Osteoblast (primary cell): ENCODE measurements at regions not wholly inside any gene's neighbourhood (a gene's known extent, or its start where the extent isn't known, plus 50 kb on each side); places are given as distances from the start of the nearest gene placed in this dataset.
A peak's percentile ranks its signal among the peaks of the same experiment; 100 is the strongest.

ENCODE experiments used
- DNase-seq: peaks from one replicate; pipeline ENCODE4 v3.0.0; 2011; ENCODE audit warnings: low spot score, mixed read lengths; ENCODE audit not compliant: insufficient read length; ENCODE audit errors: missing footprints
- H2AFZ ChIP-seq: 2 replicates; pipeline ENCODE4 v1.6.0; 2011; ENCODE audit warnings: mild to moderate bottlenecking, low read length
- H3K27ac ChIP-seq: 2 replicates; pipeline ENCODE4 v1.5.1; 2011; ENCODE audit warnings: mild to moderate bottlenecking, low read depth, low read length, moderate library complexity
- H3K27me3 ChIP-seq: 2 replicates; pipeline ENCODE4 v1.6.0; 2012; ENCODE audit warnings: mild to moderate bottlenecking, control low read depth, inconsistent platforms, low read length, moderate library complexity; ENCODE audit not compliant: insufficient read depth
- H3K36me3 ChIP-seq: 2 replicates; pipeline ENCODE4 v1.5.1; 2011; ENCODE audit warnings: mild to moderate bottlenecking, low read length, control low read depth, moderate library complexity; ENCODE audit not compliant: insufficient read depth
- H3K4me1 ChIP-seq: 2 replicates; pipeline ENCODE4 v1.5.1; 2011; ENCODE audit warnings: mild to moderate bottlenecking, low read length, control low read depth, moderate library complexity; ENCODE audit not compliant: insufficient read depth
- H3K4me2 ChIP-seq: 2 replicates; pipeline ENCODE4 v1.6.0; 2011; ENCODE audit warnings: mild to moderate bottlenecking, low read length; ENCODE audit not compliant: insufficient read depth
- H3K4me3 ChIP-seq: fragments of 200-600 bp; sonication (generic); 3 replicates; pipeline ENCODE4 v1.5.1; 2012; ENCODE audit warnings: mild to moderate bottlenecking, low read length, inconsistent platforms; ENCODE audit not compliant: insufficient read depth
- H3K79me2 ChIP-seq: 2 replicates; pipeline ENCODE4 v1.6.0; 2012; ENCODE audit warnings: mild to moderate bottlenecking, low read length, control low read depth, inconsistent platforms; ENCODE audit not compliant: insufficient read depth
- H3K9me3 ChIP-seq: 2 replicates; pipeline ENCODE4 v1.5.1; 2011; ENCODE audit warnings: low read depth, low read length, control low read depth
- H4K20me1 ChIP-seq: 2 replicates; pipeline ENCODE4 v1.6.0; 2012; ENCODE audit warnings: mild to moderate bottlenecking, low read length, control low read depth; ENCODE audit not compliant: insufficient read depth
- TF ChIP-seq, protein P1 (sequence below): IDR thresholded peaks from 2 replicates; pipeline ENCODE4 v1.5.1; 2011; ENCODE audit warnings: mild to moderate bottlenecking, low read depth, low read length, moderate library complexity; ENCODE audit errors: extremely low read depth

DNA sequence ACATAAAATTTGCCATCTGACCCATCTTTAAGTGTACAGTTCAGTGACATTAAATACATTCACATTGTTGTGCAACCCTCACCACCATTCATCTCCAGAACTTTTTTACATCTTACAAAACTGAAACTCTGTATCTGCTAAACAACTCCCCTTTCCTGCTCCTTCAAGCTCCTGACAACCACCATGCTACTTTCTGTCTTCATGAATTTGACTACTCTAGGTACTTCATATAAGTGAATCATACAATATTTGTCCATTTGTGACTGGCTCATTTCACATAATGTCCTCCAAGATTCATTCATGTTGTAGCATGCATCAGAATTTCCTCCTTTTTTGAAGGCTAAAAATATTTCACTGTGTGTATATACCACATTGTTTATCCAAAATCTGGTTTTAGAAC is 86.9 kb upstream of the SMLR1 start:
- Histone ChIP-seq H3K79me2 (no peaks in the 10 kb centered on the region), H4K20me1 (no peaks in the 10 kb centered on the region)

DNA sequence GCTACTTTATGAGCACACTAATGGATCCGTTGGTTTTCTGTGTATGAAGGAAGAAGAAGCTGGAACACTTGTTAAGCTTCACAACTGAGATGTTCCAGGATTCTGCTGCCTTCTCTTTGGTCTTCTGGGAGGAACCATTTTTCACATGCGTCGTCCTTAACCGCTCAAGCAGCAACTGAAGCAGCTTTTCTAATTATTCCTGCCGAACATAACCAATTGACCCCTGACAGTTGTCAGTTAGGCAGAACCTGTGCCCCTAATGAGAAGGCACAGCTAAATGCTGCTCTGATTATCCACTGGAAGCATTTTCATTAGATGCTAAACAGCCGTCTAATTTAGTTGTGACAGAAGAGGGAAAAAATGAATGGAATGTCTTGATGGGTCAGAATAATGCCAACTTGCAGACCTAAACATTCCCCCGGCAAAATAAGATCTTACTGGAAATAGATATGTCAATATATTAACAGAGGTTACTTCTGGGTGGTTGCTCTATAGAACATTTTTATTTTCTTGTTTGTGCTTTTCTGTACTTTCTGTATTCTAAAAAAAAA is 85.0 kb upstream of the SMLR1 start:
- Histone ChIP-seq H3K4me2 (no peak overlapping the region), H3K4me1 (peaks cover 3% of the 10 kb centered on the region), H3K27ac (no peak overlapping the region), H3K9me3 (no peaks in the 10 kb centered on the region), H3K79me2 (no peaks in the 10 kb centered on the region), H3K27me3 (peaks cover 3% of the 10 kb centered on the region), H3K4me3 (no peak overlapping the region), H4K20me1 (no peaks in the 10 kb centered on the region), H2AFZ (peak overlapping the region; percentile 45), H3K36me3 (no peaks in the 10 kb centered on the region)
- TF ChIP-seq, protein P1, sequence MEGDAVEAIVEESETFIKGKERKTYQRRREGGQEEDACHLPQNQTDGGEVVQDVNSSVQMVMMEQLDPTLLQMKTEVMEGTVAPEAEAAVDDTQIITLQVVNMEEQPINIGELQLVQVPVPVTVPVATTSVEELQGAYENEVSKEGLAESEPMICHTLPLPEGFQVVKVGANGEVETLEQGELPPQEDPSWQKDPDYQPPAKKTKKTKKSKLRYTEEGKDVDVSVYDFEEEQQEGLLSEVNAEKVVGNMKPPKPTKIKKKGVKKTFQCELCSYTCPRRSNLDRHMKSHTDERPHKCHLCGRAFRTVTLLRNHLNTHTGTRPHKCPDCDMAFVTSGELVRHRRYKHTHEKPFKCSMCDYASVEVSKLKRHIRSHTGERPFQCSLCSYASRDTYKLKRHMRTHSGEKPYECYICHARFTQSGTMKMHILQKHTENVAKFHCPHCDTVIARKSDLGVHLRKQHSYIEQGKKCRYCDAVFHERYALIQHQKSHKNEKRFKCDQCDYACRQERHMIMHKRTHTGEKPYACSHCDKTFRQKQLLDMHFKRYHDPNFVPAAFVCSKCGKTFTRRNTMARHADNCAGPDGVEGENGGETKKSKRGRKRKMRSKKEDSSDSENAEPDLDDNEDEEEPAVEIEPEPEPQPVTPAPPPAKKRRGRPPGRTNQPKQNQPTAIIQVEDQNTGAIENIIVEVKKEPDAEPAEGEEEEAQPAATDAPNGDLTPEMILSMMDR, result no peak
- peak; percentile 21 for DNase-seq

More for the DNA sequence above, 86.9 kb upstream of the SMLR1 start:
- peaks cover 3% of the 10 kb centered on the region for H3K4me1 ChIP-seq
- no peak overlapping the region for H2AFZ ChIP-seq
- peaks cover 3% of the 10 kb centered on the region for H3K27me3 ChIP-seq
- H3K9me3 ChIP-seq, result no peaks in the 10 kb centered on the region
- TF ChIP-seq, protein P1, result no peak
- H3K4me3 ChIP-seq, result no peak overlapping the region
- no peak overlapping the region for H3K4me2 ChIP-seq
- DNase-seq, result no peak
- H3K27ac ChIP-seq, result no peak overlapping the region
- no peaks in the 10 kb centered on the region for H3K36me3 ChIP-seq

DNA sequence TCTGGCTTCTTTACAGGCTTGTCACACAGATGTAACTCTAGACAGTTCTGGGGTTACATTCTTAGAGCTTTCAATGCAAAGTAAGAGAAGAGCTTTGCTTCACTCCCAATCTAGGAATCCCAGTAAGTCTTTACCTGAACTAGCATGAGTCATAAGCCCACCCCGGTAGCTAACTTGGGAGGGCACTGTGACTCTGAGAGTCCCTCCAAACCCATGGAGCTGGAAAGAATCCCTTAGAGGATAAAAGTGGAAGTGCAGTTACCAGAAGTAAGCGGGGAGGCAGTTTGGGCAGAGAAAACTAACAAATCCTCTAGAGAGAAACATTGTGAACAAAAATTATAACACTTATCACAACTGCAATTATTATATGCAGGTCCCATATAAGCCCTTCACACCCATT is 84.0 kb upstream of the SMLR1 start:
- H3K4me1 ChIP-seq, result peaks cover 3% of the 10 kb centered on the region
- H3K36me3 ChIP-seq, result no peaks in the 10 kb centered on the region
- H3K27me3 ChIP-seq, result peaks cover 3% of the 10 kb centered on the region
- DNase-seq, result no peak
- H2AFZ ChIP-seq, result no peak overlapping the region
- H4K20me1 ChIP-seq, result no peaks in the 10 kb centered on the region
- no peak overlapping the region for H3K27ac ChIP-seq
- no peak overlapping the region for H3K4me3 ChIP-seq
- TF ChIP-seq, protein P1, result peak; percentile 11
- no peaks in the 10 kb centered on the region for H3K9me3 ChIP-seq
- no peak overlapping the region for H3K4me2 ChIP-seq
- H3K79me2 ChIP-seq, result no peaks in the 10 kb centered on the region

DNA sequence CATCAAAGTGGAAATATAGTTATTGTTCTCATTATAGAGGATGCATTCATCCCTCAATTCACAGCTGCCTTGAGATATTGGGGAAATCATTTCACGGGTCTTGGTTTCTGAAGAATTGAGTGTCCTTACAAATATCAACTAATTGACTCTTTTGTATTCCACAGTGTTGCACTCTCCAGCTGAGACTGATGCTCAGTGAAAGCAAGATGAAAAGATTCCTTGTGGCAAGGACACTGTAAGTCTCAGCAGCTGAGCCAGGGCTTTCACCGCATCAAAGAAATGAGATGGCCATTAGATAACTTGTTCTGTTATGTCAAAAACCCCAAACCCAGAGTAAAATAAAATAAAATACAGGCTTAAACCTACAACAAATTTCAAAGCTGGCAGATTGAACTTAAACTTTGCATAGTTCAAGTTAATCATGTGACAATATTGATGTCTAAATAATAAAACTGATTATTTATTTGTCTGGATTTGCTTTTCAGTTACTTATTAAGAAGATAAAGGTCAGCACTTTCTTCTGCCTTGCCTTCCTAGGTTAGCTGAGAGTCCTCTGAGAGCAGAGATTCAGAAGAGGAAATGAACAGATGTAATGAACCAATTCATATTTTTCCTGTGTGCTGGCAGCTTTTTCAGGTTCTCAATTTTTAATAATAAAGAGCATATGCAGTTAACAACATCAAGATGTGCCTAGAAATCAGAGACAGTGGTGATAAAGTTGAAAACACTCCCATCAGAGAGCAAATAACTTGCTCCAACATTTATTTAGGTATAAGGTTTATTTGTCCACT is 82.4 kb upstream of the SMLR1 start:
- DNase-seq, result no peak
- H3K4me2 ChIP-seq, result no peak overlapping the region
- no peak overlapping the region for H3K4me3 ChIP-seq
- no peaks in the 10 kb centered on the region for H3K36me3 ChIP-seq
- no peaks in the 10 kb centered on the region for H3K9me3 ChIP-seq
- H3K79me2 ChIP-seq, result no peaks in the 10 kb centered on the region
- no peaks in the 10 kb centered on the region for H4K20me1 ChIP-seq
- H3K27ac ChIP-seq, result no peak overlapping the region
- no peak overlapping the region for H2AFZ ChIP-seq
- TF ChIP-seq, protein P1, result no peak
- H3K27me3 ChIP-seq, result peaks cover 3% of the 10 kb centered on the region
- peaks cover 3% of the 10 kb centered on the region for H3K4me1 ChIP-seq
